ENCODE measurements at regions not wholly inside any gene's neighbourhood (a gene's known extent, or its start where the extent isn't known, plus 50 kb on each side); places are given as distances from the start of the nearest gene placed in this dataset.
A peak's percentile ranks its signal among the peaks of the same experiment; 100 is the strongest.
"Not testable (repeated sequence)": the region's sequence is repeated elsewhere in the genome, so short reads cannot be mapped to it uniquely, and the experiment has no call there.

DNA sequence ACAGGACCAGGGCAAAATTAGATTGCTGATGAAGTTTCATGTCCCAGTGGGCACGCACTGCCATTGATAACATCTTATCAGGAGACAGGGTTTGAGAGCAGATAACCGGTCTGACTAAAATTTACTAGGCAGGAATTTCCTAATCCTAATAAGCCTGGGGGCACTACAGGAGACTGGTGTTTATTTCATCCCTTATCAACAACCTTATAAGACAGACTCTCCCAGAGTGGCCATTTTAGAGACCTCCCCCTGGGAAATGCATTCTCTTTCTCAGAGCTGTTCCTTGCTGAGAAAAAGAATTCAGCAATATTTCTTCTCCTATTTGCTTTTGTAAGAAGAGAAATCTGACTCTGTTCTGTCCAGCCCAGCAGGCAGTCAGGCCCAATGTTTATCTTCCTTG lies 423.4 kb upstream of the IMPG1 start:
- DNase-seq, result no peak

DNA sequence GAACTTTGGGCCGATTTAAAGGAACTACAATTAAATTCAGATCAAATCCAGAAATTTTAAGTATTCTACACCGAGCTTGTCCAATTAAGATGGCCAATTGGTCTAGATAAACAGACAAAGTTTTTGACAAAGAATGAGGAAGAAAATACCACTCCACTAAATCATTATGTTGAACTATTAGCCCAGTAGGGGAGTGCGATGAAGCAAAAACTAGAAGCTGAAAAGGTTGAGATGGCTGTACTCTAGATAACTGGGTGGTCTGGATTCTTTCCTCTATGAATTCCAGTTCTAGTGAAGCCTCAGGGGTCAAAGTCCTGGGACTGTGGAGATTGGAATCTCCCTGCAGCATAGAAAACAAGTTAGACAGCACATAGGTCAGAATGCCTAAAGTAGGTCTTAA lies 418.9 kb upstream of the IMPG1 start:
- DNase-seq, result not testable (repeated sequence)

DNA sequence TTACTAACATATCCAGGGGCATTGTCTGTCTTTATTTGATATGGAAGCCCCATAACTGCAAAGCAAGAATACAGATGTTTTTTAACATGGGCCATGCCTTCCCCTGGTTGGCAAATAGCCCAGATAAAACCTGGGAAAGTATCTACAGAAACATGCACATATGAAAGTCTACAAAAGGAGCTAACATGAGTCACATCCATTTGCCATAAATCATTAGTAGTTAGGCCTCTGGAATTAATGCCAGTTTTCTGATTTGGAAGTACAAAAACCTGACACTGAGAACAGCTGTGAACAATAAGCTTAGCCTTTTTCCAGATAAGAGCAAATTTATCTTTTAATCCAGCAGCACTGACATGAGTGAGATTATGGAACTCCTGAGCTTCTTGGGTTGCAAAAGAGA lies 418.0 kb upstream of the IMPG1 start:
- peak; percentile 3 for DNase-seq

DNA sequence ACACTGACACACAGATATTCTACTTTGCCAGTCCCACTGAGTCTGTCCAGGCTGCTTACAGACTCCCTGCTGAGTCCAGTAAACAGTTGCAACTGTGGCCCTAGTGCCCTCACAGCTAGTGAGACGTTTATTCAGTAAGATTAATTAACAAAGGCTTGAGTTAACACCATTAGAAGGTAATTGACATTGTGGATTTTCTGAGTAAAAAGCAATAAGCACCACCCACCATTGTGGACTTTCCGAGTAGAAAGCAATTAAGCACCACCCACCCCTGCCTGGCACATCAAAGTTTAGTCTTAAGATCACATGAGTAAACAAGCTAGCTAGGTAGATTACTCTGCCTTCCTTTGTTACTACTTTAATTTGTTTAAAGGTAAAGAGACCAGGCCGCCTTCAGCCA lies 408.6 kb upstream of the IMPG1 start:
- no peak for DNase-seq

DNA sequence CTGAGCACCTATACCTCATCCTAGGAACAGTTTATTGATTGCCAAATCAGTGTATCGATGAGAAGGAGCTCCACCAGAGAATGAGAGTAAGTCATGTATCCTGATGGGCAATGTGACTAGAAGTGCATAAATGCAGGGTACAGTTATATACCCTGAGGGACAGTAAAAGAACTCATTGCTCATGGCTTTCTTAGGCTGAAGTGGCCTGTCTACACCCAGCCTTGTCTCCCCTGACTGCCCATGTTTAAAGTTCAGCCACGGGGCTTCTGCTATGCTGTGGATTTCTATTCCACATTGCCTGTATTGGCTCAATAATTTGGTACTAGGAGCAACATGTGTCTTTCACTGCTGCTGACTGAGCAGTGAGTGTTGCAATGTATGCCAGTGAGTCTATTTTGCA lies 400.4 kb upstream of the IMPG1 start:
- no peak for DNase-seq

DNA sequence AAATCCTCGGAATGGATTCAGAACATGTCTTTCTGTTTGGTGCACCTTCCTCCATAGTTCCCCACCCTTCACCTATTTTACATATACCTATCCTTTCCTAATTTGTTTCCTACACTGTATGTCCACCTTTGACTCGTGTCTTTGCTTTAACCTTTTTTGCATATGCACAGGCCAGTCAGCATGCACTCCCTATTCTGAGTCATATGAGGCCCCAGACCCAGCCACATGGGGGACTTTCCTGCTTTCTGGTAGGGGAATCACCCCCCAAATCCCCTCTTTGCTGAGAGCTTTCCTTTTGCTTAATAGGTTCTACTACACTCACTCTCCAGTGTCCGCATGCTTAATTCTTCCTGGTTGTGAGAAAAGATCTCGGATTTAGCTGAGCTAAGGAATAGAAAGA lies 393.8 kb upstream of the IMPG1 start:
- no peak for DNase-seq

DNA sequence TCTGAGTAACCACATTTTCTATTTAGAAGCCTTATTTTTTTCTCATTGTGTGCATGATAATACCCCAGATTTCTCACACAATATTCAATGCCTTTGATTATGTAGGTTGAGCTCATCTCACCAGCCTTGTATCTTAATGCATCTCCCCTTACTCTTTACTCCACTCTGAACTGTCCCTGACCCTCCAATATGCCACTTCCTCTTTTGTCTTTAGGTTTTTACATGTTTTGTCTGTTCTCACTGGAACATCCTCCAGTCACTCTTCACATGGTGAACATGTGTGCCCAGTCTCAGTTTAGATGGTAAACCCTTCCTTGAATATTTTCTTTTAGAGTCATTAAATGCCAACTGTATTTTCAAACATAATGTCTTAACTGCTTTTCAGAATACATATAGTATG lies 392.9 kb upstream of the IMPG1 start:
- no peak for DNase-seq

DNA sequence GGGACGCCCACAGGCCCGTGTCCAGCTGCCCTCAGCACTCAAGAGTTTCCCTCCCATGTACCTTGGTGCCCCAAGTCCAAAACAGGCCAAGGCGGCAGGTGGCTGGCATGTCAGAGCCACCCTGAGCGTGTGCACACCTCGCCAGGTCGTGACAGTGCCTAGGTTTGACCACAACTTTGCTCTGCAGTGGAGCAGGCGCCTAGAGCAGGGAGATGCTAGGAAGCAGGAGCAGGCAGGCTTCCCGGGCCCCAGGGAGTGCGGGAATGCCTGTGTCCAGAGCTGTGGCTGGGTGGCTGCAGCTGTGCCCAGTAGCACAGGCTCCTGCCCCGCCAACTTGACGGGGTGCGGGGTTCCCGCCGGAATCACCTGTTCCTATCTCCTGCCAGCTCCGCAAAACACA lies 380.8 kb upstream of the IMPG1 start:
- no peak for DNase-seq

DNA sequence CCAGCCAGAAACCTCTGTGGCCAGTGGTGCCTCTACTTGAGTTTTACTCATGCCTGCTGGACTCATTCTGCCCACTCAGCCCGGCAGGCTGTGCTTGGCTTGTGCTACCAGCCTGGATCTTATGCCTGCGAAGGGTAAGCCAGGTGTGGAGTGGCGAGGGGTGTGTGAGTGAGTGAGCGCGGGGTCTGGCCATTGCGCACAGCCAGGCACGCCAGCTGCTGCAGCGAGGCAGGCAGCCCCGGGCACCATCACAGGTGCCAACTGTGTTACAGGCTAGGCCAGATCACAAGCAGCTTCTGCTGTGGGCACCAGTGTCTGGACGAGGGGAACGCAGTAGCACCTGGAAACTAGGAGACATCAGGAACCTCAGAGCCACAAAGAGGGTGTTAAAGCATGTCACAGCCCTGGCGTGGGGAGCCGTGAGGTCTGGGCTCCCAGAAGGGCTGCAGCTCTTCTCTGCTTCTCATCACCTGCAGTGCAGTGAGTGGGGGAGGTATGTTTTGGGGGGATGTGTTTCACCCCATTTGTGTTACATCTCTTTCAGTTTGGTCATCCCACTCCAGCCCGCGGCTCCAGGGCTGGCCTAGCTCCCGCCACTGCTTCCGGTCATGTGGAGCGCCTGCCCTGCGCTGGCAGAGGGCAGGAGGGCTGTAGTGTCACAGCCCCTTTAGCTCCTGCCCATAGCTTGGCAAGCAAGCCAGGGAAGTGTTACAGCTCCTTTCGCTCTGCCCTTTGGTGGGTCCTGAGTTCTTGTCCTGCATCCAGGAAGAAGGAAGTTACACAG lies 379.7 kb upstream of the IMPG1 start:
- no peak for DNase-seq

DNA sequence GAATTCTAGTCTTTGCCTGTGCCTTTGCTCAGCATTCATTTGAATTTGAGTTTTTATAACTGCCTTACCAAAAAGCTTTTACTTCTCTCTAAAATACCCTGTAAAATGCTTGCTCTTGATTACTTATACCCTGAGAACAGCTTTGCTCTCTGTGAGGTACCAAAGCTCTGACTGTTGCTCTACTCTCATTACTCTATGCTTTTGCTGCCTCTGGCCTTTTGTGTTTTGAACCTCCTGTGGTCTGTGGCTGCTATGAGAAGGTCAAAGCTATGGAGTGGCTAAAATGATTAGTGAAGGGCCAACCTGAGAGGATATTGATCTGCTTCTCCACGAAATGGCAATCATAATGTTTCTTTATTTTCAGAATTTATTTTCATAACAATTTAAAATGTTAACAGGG lies 375.6 kb upstream of the IMPG1 start:
- DNase-seq, result no peak

DNA sequence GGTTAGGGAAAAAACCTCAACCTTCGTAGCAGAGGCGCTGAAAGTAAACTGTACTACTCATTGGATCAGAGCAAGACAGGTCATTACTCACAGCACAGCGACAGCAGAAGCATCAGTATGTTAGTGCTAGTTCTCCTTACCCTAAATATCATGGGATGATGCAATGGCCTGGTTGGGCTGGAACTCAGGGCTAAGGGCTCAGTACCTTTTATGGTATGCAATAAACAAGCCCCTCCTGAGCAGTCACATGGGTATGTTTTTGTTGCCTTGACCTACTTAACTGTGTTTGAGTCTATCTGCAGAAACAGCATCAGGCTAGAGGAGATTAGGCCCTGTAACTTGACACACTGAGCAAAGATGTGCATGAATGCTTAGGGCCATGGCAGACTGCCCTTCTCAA lies 369.4 kb upstream of the IMPG1 start:
- no peak for DNase-seq

DNA sequence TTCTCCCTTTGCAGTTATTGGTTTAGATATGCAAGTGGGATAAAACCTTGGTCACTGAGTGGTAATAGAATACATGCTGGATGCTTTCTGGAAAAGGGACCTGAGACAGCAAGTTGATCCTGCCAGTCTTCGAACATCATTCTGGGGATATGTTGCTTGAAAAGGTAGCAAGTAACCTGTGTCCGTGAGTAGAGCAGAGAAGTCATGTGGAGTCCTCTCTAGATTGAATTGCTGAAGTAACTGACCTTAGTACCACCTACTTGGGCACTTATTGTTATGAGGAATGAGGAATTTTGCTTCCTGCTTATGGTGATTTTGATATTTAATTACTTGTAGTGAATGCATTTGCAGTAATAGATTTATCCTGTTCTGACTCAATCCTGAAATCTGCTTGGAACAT lies 367.3 kb upstream of the IMPG1 start:
- no peak for DNase-seq

DNA sequence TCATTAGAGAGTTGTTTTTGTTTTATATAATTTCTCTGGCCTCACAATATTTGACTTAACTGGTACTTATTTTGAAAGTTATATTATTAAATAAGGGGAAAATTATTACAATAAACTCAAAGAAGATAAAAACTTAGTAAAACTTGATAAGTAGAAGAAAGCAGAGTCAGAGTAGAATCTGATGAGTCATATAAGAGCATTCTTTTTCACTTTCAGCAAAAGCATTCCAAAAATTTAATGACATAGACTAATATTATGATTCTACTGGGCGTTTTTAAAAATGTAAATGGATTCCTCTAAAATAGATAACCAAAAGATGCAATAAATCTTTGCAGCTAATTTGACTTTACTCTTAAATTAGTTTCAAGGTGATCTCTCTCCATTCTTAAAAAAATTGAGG lies 366.3 kb upstream of the IMPG1 start:
- no peak for DNase-seq

DNA sequence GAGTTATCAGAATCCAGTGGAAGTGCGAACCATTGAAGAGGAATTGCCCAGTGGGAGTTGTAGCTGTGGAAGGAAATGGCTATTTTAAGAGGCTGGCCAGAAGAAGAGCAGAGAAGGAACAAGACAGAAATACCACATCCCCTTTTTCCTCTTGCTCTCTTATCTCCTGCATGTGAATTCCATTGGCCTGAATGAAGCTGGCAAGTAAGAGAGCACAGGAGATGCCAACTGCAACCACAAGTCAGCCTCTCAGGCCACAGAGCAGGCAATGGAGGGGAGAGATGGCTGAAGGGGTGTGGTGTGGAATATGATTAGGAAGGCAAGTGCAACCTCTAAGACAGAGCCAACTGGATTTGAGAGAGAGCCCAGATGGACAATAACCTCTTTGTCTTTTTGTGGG lies 362.7 kb upstream of the IMPG1 start:
- no peak for DNase-seq

DNA sequence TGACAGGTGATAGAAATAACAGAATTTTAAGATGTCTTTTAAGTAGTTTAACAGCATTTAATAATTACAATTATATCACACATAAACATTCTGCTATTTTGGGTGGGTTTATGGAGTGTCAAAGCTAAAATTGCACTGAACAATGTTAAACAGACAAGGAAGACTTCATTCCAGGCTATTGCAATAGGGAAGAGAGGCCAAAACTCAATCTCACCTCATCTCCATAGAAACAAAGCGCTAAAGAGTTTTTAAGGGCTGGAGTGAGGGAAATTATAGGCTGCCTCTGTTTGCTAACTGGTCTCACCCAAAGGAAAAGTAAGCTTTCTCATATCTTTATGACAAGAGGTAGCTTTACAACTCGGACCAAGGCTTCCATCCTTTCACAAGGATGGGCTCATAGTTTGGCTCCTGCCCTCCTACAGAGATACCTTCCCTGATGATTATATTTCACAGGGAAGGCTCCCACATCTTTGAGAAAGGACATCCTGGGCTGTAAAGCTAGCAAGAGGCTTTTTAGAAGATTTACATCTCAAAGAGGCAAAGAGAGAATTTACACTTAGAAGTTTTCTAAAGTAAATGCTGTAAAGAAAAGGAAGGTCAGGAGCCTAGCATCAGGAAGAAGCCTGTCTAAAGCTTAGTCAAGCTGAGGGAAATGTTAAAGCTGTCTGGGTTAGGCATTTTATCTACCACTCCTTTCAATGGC lies 350.2 kb upstream of the IMPG1 start:
- no peak for DNase-seq

DNA sequence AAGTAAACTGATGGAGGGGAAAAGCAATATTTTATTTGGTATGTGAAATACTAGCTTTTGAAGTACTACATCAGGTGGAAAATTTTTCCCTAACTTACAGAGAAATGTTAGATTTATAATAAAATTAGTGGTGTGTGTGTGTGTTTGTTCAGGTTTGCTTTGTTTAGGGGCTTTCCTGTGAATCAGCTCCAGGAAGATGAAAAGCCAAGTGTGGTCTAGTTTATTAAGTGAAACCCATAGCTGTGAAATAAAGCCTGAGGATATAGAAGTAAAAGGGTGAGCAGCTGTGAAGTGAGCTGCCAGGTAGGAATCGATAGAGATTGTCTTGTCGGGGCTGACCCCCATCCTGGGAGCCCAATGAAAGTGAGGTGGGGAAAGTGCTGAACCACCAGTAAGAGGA lies 347.6 kb upstream of the IMPG1 start:
- no peak for DNase-seq

DNA sequence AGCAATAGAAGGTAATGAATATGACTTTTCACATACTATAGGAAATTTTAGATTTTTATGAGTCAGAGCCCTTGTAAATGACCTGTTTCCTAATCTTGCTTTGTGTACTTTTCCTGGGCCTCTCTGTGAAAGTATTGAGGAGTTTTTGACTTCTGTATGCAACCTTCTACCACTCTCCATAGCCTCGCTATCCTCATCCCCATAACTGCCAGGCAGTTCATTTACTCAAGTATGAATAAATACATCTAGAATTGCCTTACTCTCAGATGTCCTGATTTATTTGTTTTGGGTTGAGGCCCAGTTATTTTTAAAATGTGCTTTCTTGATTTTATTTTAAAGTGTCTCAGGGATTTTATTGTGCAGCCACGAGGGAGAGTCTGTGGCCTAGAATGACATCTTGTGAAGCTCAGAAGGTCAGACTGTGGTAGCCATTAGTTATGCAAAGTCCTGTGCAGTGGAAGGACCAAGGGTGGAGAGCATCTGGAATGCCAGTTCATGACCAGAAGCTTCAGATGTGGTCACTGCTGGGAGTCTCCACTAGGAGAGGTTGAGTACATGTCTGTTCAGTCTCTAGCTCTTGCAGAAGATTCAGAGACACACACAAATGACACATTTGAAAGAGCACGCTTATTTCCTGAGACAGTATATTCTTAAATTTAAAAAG lies 346.2 kb upstream of the IMPG1 start:
- no peak for DNase-seq

DNA sequence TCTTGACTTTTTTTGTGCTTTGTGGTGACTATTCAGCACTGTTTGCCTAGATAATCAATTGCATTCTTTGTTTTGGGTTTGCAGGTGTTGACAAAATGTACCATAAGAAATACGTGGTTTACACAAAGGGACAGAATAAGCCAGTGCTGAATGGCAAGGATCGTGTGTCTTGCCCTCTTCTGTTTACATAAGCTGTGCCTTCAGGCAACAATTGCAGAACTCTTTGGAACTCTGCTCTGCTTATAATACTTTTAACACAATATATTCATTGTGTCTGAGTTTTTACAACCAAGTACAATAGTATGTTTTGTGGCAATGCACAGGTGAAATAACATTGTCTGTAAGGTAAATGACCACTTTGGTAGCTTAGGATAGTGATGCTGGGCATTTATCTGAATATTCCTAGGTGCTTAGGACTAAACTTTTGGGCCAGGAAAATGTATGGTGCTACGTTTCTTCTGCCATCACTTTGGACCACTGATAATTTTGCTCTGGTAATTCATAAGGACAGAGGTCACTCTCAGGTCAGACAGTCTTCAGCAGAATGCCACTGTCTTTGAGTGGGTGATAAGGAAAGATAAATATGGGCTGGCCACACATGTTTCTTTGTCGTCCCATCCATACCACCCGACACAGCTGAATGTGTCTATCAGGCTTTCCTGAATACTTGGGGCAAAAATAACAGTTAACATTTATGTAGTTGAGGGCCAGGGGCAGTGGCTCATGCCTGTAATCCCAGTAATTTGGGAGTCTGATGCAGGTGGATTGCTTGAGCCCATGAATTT lies 344.6 kb upstream of the IMPG1 start:
- DNase-seq, result no peak

DNA sequence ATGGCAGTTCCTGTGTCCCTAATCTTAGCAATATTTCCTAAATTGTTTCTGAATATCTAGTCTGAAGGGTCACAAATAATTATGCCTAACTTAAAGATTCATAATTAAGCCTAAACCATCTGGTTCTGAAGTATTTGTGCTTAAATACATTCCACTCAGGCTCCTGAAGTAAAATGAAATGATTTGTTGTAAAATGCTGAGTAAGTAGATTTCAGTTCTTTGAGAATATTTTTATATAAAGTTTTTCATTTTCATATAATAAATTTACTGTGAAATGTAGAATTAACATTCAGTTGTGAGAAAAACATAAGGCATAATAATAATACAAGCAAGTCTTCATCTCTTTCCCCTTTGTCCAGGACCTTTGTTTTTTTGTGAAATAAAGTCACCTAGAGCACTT lies 330.6 kb upstream of the IMPG1 start:
- DNase-seq, result no peak

DNA sequence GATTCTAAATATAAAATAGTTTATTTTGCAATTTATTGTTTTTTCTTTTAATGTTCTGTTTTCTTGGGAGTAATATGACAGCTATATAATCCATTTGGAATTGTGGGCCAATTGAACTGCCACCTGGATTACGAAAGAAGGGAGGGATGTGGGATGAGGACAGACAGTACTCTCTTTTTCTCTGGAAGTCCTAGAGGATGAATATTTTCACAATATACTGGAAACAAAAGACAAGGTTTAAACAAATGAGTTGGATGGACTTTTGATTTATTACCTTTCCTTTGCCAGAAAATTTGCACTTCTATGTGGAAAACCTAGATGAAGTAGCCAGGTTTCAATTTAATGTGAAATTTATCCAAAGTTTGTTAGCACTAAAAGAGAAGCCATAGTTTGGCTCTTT lies 325.5 kb upstream of the IMPG1 start:
- no peak for DNase-seq

DNA sequence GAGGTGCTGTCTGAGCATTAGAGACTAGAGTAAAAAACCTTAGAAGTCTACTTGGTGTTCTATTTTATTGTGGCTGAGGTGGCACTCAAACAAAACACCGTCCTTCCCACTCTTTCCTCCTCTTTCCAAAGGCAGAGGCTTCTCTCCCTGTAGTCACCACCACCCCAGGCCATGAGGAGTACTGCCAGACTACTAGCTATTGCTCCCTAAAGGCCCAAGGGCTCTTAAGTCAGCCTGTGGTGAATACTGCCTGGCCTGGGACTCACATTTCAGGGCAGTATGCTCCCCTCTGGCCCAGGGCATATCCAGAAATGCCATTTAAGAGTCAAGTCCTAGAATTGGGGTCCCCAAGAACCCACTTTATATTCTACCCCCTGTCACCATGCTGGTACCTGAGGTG lies 309.7 kb upstream of the IMPG1 start:
- DNase-seq, result no peak

DNA sequence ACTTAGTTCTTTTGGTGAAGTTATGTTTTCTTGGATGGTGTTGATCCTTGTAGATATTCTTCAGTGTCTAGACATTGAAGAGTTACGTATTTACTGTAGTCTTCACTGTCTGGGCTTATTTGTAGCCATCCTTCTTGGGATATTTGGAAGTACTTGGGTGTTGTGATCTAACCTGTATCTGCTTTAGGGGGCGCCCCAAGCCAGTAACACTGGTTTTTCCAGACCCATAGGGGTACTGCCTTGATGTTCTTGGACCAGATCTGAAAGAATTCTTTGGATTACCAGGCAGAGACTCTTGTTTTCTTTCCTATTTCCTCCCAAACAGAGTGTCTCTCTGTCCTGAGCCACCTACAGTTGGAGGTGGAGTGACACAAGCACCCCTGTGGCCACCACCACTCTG lies 309.1 kb upstream of the IMPG1 start:
- no peak for DNase-seq

DNA sequence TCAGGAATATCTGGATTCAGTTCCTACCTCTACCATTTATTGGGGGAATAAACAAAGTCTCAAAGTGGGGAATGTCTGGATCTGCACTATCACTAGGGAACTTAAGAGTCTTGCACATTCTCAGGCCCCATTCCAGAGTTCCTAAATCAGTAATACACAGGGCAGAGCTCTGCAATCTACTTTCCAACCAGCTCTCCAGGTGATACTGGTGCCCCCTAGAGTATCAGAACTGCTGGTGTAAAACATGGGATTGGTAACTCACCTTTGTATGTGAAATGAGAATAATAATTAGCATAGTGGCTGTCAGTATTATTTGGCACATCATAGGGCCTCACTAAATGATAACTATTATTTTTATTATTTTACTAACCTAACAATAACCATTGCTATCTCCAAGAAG lies 278.8 kb upstream of the IMPG1 start:
- DNase-seq, result no peak

DNA sequence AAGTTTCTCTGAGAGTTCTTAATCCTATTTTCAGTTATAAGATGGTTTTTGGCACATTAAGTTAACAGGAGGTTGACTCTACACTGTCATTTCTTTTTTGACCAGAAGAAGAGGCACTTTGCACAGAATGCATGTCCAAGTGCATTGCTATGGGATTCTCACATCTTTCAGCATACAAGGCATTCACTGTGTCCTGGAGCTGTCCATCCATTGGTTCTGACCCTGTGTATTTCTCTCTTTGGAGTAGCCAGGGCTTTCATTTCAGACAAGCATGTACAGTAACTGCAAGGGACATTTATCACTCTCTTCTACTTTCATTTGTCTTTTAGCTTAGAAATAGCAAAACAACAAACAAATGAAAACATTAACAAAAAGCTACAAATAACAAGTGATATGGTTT lies 275.1 kb upstream of the IMPG1 start:
- no peak for DNase-seq
